ENCODE measurements at regions not wholly inside any gene's neighbourhood (a gene's known extent, or its start where the extent isn't known, plus 50 kb on each side); places are given as distances from the start of the nearest gene placed in this dataset.

GRCh38 chr5:93921001-93921400 lies 179.6 kb upstream of the POU5F2 start:
- TF ChIP-seq CTCF (IDR thresholded peaks at IDR 0.05) (no peak), POLR2AphosphoS5 (IDR thresholded peaks at IDR 0.05) (no peak), POLR2A (IDR thresholded peaks at IDR 0.05; ENCODE audit: low read depth) (no peak), EP300 (IDR thresholded peaks at IDR 0.05) (no peak)

Data from esophagus muscularis mucosa (tissue), 4 donors.